Ramos (cell line): ENCODE measurements at regions not wholly inside any gene's neighbourhood (a gene's known extent, or its start where the extent isn't known, plus 50 kb on each side); places are given as distances from the start of the nearest gene placed in this dataset.

Source experiments
- in situ Hi-C: fragments of 300-500 bp; cut with MboI; formaldehyde crosslinking; loops from one replicate; pipeline ENCODE4 v1.14.3; 2022; ENCODE audit warnings: low sequenced_read_pairs; ENCODE audit not compliant: unreplicated experiment

DNA sequence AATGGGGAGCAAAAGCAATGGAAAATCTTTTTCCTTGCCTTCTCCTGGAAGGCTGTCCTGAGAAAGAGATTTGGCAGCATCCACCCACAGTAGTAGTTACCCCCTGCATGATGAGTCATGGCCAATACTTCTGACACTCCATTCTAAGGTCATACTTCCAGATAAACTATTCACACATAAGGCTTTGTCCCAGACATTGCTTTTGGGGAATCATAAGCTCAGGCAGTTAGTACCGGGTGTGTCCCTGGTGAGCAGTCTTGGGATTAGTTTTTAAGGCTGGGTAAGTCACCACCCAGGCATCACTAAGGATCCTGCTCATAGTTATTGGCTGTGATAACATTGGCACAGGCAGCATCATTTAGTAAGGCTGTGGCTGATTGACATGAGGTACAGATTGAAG, 160.6 kb upstream of the GGTLC1 start:
- in situ Hi-C loops = no loop called here

DNA sequence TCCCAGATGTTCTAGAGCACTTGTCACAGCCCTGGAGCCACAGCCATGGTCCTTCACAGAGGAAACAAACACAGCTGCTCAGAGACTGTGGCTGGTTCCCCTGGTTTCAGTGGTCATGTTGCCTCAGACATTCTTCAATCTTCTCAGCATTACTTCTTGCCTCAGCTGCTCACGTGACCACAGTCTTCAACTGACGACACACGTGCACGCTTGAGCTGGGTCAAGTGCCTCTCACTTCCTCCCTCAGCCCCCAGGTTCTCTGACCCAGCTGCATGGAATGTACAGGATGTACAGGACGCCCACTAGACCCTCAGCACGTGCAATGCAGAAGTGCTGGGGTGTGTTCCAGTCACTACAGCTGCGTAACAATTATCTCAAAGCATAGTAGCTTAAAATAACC, 159.8 kb upstream of the GGTLC1 start:
- in situ Hi-C loops = no loop called here

DNA sequence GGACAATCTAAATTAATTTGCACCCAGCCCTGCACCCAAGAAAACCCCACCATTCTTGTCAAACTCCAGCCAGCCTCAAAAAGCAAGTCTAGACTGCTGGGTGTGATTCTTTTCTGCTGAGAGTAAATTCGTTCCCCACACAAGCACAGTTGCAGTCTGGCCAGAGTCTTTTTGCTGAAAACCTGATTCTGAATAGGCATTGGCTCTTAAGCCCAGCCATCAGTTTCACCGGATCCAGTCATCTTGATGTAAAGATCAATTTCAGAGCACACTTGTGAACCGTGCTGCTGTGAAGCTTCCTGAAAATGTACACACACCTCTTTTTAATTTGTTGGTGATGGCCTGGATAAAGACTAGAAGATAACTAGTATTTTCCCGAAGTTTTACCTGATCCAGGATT, 159.4 kb upstream of the GGTLC1 start:
- in situ Hi-C loops = no loop called here

DNA sequence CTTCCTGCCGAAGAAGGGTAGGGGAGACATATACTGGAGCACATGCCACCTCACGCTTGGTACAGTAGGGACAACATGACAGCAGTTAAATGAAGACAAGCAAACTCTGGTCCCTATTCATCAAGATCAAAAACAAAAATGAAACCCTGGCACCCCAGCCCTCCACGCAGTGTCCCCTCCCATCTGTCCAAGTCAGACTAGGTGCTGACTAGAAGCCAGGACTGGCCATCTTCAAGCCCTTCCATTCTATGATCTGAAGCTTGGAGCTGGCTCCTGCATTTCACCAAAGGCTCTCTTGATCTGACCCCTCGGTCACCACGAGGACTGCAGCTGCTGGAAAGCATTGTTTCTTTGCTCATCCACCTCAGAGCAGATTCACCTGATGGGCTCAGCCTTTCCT, 158.9 kb upstream of the GGTLC1 start:
- in situ Hi-C loops = no loop called here

DNA sequence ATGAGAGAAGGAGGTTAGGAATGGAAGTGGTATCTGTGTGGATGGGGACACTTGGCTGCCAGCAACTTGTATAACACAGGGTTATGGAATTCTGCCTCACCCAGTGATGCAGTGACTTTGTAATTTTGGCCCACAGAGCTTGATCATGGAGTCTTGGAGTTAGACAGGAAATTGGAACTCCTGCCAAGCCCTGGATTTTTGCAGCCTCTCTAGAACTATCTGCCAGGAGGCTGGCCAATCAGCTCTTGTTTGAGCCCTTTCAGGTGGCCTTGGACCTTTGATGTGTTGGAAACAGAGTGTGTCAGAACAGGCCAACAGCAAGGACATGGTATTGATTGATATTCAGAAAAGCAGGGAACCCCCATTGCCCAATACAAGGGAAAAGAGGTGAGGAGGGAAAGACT, 157.7 kb upstream of the GGTLC1 start:
- in situ Hi-C loops = no loop called here

DNA sequence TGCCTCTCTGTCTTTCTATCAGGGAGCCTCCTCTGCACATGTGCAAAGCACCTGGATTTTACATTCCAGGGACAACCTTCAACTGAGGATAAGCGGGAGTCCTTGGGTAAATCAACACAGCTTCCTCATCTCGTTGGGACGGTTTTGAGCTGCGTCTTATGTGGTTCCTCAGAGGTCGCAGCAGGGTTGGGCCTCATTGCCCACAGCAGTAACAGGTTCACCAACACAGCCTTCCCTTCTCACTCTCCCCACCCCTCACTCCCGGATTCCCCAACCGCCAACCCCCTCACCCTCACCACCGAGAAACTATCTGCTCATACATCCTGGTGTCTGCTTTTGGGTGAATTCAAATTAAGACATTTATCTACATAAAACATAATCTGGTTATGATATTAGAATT, 155.8 kb upstream of the GGTLC1 start:
- in situ Hi-C loops = no loop called here

DNA sequence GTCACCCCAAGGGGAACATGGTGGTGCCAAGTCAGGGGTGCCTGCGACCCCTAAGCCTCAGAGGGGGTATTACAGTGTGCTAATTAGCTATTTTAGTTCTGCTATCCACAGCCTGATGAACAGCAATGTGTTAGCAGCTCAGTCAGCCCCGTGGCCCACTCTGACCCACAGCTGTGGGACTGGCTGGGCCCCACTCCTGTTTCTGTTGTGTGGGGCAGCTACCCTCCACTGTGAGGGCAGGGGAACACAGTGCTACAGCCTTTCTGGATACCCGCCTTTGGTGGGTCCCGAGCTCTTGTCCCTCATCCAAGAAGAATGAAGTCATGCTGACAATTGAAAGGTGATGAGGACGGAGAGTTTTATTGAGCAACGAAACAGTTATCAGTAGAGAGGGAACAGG, 152.5 kb upstream of the GGTLC1 start:
- in situ Hi-C loops = no loop called here

DNA sequence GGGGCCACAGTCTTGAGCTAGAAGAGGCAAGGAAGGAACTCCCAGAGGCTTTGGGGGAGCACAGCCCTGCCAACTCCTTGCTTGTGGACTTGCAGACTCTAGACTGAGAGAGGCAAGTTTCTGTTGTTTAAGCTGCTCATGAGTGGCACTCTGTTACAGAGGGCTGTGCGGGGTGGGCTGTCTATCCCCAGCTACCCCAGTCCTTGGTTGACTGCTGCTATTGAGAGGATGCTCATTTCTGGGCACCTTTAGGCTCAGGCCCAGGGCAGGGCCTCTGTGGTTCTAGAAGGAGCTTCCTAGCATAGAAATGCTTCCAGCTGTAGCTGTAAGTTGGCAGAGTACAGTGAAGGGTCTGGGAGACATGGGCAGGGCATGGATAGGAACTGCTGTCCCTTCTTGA, 151.3 kb upstream of the GGTLC1 start:
- in situ Hi-C loops = no loop called here

DNA sequence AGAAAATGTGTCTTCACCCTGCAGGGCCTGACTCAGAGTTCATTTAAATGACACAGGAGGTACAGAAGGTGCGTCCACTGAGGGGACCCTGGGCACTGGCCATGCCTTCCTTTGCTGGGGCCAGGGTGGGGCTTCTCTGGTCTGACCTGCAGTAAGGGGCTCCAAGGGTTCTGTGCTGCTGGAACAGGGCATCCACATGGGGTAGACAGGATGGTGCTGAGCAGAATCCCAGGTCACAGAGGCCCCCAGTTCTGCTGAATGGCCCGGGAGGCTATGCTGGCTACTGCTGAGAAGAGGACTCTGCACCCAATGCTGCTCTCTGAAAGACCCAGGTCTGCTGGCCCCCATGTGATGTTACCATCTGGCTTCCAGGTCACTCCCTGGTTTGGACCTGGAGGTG, 150.4 kb upstream of the GGTLC1 start:
- in situ Hi-C loops = no loop called here

DNA sequence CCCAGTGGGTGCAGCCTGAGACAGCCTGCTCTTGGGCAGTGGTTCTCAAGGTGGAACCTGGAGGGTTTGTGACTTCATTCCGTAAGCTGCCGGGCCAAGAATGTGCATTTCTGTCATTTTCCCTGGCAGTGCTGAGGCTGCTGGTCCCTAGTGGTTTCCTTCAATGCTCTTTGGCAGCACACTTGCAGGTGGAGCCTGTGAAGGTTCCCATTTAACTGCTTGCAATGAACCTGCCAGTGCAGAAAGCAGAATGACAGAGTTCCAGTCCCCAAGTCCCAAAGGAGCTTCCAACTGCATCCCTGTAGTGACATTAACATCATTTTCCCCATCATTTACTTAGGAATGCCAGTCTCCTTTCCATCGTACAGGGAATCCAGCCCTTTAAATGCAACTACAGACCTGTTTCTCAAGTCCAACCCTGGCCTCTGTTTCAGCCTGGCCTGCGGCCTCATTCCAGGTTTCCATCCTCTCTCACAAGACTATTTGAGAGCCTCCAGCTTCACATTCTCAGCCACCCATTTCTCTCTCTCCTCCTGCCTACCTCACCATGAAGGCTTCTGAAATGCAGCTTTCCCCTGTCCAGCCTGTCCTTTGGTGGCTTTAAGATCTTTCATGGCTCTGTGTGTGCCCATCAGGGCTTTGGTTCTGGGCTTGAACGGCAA, 149.7 kb upstream of the GGTLC1 start:
- in situ Hi-C loops = no loop called here

DNA sequence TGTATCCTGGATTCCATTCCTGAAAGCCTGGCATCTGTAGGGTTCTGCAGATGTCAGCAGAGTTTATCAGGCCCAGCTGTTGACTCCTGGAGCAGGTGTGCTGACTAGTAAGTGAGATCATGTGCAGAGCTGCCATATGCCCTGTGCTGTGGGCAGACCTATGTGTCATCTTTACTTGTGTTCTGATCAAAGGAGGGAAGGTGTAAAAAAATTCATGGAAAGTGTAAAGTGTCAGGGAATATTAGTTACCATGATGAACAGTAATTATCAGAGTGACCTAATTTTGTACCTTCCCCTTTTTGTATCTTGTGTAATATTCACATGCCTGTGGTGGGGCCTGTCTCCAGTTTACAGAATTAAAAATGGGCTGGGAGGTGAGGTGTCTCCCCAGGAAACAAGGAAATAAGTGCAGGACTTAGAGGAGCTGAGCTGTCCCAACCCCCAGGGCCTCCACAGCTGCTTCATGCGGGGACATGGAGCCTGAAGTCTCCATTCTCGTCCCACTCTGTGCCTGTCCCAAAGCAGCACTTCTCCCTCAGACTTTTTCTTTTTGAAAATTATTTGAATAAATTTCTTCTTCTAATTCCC, 148.2 kb upstream of the GGTLC1 start:
- in situ Hi-C loops = no loop called here

DNA sequence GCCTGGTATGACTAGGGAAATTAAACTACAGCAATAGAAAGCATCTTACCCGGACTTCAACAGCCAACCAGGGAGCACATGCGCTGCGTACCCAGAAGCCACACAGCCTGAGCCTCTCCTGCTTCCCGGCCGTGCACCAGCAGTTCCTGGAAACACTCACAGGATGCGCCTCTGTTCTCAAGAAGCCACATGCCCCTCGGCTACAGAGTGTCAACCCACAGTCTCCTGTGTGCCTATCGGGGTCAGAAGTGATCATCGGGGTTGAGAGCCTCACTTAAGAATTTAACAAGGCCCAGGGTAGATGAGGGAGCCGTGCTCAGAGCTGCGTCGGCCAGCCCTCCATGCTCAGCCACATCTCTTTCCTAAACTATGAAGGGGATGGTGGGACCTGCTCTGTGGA, 147.2 kb upstream of the GGTLC1 start:
- in situ Hi-C loops = no loop called here

DNA sequence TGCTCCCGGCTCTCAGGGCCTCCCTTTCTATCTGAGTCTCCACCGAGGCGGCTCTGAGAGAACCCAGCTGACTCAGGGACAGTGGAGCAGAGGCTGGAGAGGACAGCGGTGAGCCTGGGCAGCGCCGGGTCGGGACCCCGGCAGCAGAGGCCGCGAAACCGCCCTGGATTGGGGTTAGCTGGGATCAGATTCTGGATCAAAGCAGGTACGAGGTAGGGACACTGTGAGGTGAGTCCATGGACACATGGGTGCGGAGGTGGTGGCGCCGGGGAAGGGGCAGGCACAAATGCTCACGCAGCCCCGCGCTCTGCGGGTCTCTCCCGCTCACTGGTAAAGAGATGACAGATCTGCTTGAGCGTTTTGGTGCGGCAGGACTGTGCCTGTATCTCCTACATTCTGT, 146.4 kb upstream of the GGTLC1 start:
- in situ Hi-C loops = no loop called here

DNA sequence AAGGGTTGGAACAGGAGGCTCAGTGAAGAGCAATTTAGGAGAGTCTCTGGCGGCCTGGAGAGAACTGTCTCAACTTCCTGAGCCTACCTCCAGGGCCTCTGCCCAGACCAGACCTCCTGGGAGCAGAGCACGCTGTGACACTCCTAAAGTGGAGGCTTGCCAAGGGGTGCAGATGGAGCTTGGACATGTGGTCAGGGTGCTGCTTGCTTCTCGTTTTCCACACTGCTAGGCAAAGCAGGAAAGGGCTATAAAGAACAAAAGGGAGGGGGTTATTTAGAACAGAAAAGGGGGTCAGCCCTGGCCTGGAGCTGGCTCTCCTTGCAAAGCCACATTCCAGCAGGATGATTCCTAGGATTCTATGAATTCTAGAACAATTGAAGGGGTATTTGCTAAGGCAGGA, 145.7 kb upstream of the GGTLC1 start:
- in situ Hi-C loops = no loop called here

DNA sequence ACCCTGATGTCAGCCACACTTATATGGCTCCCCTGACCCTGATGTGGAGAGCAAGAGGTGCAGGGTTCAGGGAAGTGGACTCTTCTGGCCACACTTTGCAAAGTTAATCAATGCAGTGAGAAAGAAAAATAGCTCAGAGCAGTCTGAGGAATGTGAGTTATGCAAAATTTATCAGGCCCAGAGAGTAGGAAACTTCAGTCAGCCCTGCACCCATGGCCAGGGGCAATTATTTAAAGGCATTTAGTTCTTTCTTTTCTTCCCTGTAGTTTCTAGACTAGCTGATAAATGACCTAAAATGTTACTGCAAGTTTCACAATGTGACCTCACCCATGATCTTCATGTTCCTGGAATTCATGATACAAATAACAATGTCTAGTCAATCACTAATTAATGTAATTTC, 143.7 kb upstream of the GGTLC1 start:
- in situ Hi-C loops = no loop called here

DNA sequence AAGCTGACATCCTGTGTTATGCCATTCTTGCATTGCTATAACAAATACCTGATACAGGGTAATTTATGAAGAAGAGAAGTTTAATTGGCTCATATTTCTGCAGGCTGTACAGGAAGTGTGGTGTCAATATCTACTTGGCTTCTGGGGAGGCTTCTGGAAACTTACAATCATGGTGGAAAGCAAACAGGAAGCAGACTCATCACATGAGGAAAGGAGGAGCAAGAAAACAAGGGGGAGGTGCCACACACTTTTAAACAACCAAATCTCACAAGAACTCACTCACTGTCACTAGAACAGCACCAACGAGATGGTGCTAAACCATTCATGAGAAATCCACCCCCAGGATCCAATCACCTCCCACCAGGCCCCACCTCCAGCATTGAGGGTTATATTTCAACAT, 143.1 kb upstream of the GGTLC1 start:
- in situ Hi-C loops = no loop called here

DNA sequence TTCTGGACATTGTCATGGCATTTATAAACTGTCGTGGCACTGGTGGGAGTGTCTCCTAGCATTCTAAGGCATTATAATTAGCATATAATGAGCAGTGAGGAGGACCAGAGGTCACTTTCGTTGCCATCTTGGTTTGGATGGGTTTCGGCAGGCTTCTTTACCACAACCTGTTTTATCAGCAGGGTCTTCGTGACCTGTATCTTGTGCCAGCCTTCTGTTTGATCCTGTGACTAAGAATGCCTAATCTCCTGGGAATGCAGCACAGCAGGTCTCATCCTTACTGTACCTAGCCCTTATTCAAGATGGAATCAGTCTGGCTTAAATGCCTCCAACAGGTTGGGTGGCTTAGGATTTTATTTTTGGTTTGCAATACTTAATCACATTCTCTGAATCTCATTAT, 142.7 kb upstream of the GGTLC1 start:
- in situ Hi-C loops = no loop called here

DNA sequence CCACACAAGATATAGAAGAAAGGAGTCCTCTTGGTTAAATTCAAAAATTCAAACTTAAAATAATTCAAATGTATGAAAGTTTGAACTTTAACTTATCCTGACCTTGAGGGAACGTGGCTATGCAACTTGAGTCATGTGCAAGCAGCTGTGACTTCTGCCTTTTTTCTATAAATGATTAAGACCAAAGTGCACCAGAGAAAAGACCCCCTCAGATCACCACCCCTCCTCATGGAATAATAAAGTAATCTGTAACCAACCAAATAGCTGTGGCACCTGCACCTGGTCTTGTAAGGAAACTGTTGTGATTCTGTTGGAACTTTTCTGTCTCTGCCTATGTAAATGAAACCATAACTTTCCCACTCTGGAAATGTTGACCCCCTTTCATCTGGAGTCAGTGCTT, 141.1 kb upstream of the GGTLC1 start:
- in situ Hi-C loops = no loop called here

DNA sequence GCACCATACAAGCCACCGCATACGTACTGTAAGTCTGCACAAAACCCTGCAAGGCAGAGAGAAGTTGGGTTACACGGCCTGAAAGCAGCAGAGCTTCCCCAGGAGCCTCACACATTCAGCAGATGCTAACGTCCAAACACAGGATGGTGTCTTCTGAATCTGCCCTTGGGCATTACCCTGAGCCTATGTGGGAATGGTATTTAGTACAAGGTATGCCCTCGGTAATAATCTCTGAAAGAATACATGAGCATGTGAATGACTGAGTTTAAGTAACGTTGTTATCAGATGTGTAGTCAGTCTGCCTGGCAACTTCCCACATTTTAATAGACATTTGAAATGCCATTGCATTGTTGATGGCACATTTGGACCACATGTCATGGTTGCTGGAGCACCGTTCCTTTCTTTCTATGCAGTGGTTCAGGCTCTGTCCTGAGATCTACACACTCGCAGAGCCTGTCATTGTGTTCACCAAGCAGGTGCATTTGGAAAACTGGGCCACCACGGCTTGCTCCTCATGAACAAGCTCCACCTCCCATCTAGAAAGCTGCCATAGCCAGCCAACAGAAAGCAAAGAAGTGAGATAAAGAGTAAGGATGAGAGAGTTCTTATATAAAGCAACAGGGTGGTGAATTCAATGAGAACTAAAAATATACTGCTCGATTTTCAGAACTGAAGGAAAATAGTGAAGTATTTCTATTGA, 136.5 kb upstream of the GGTLC1 start:
- in situ Hi-C loops = no loop called here

DNA sequence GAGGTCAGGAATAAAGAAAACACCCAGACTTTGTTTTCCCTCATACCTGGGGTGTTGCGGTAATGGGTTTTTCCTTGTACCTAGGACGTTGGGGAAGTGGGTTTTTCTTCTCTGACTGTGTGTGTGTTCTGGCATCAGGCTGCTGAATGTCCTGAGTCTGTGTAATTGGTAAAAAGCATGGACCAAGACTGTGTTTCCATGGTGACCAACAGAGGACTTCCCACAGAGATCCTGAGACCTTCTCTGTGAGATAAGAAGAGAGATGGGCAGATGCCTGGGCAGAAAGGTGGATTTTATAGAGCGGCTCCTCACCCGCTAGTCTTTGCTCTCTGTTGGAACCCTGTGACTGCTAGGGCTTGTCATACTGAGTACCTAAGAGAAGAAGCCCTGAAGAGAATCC, 135.4 kb upstream of the GGTLC1 start:
- in situ Hi-C loops = no loop called here

DNA sequence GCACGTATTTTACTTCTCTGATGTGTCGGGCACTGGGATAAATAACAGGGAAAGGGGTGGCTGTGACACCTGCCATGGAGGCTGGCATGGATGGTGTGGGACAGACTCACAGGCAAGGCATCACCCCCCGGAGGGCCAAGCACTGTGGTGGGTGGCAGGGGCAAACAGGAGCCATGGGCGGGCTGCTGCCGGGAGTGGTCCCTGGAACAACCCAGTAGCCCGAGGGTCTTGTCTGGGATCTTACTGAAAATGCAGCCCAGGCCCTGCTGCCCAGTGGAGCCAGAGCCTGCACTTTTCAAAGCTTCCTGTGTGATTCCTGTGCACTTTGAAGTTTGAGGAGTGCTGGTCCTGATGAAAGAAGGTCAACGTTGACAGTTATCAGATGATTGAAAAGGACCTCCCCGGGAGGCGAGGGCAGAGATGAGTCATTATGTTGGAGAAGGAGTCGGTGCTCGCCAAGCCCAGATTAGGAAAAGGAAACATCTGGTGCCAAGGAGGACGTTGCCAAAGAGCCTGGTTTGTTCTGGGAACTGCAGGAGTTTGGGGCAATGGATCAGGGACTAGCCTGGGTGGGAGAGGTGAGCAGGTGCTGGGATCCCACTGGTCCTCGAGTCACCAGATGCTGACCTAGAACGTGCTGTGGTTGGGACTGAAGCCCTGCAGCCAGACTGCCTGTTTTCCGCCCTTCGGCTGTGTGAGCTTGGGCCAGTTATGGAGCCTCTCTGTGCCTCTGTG, 130.0 kb upstream of the GGTLC1 start:
- in situ Hi-C loops = no loop called here
